Mesendoderm (in vitro differentiated cells): ENCODE measurements at regions not wholly inside any gene's neighbourhood (a gene's known extent, or its start where the extent isn't known, plus 50 kb on each side); places are given as distances from the start of the nearest gene placed in this dataset.

ENCODE experiments used
- DNase-seq: peaks from one replicate; pipeline ENCODE4 v3.0.0; 2013
- H2AK5ac ChIP-seq: 2 replicates; pipeline ENCODE4 v1.6.1; 2013; ENCODE audit warnings: low read length, inconsistent platforms
- H2BK120ac ChIP-seq: 2 replicates; pipeline ENCODE4 v1.6.1; 2013; ENCODE audit warnings: low read depth, mild to moderate bottlenecking, low read length, moderate library complexity, mixed read lengths
- H2BK15ac ChIP-seq: replicated peaks from 2 replicates; pipeline ENCODE4 v1.6.1; 2013; ENCODE audit warnings: low read depth, mild to moderate bottlenecking, moderate library complexity
- H2BK5ac ChIP-seq: 2 replicates; pipeline ENCODE4 v1.6.1; 2013; ENCODE audit warnings: low read length, inconsistent platforms
- H3K18ac ChIP-seq: 2 replicates; pipeline ENCODE4 v1.6.1; 2013; ENCODE audit warnings: mild to moderate bottlenecking, low read length, mixed read lengths
- H3K23ac ChIP-seq: one replicate; pipeline ENCODE4 v1.6.1; 2013; ENCODE audit warnings: low read length
- H3K27ac ChIP-seq: 2 replicates; pipeline ENCODE4 v1.5.1; 2013; ENCODE audit warnings: low read depth, mild to moderate bottlenecking, inconsistent platforms, low read length, moderate library complexity
- H3K27me3 ChIP-seq: 2 replicates; pipeline ENCODE4 v1.6.1; 2013; ENCODE audit warnings: low read length, control low read depth, mild to moderate bottlenecking, inconsistent platforms; ENCODE audit not compliant: insufficient read depth, poor library complexity
- H3K36me3 ChIP-seq: 2 replicates; pipeline ENCODE4 v1.6.1; 2013; ENCODE audit warnings: low read length, inconsistent platforms; ENCODE audit not compliant: control insufficient read depth, insufficient read depth
- H3K4ac ChIP-seq: one replicate; pipeline ENCODE4 v1.6.1; 2013; ENCODE audit warnings: low read depth, mild to moderate bottlenecking, low read length, moderate library complexity
- H3K4me1 ChIP-seq: 2 replicates; pipeline ENCODE4 v1.6.1; 2013; ENCODE audit warnings: low read depth, low read length, inconsistent platforms; ENCODE audit not compliant: control insufficient read depth
- H3K4me2 ChIP-seq: 2 replicates; pipeline ENCODE4 v1.6.1; 2013; ENCODE audit warnings: low read length
- H3K4me3 ChIP-seq: 2 replicates; pipeline ENCODE4 v1.5.1; 2013; ENCODE audit warnings: mild to moderate bottlenecking, low read length
- H3K56ac ChIP-seq: one replicate; pipeline ENCODE4 v1.6.1; 2013; ENCODE audit warnings: low read length
- H3K79me1 ChIP-seq: 2 replicates; pipeline ENCODE4 v1.6.1; 2013; ENCODE audit warnings: low read length, inconsistent platforms
- H3K79me2 ChIP-seq: 2 replicates; pipeline ENCODE4 v1.6.1; 2013; ENCODE audit warnings: mild to moderate bottlenecking, low read length; ENCODE audit not compliant: control insufficient read depth, insufficient read depth
- H3K9ac ChIP-seq: 2 replicates; pipeline ENCODE4 v1.6.1; 2013; ENCODE audit warnings: low read length, inconsistent platforms
- H4K5ac ChIP-seq: one replicate; pipeline ENCODE4 v1.6.1; 2013; ENCODE audit warnings: low read length
- H4K8ac ChIP-seq: one replicate; pipeline ENCODE4 v1.6.1; 2013; ENCODE audit warnings: low read depth, mild to moderate bottlenecking, control low read depth, low read length, moderate library complexity
- WGBS: extraction: QIAGEN DNeasy Blood & Tissue Kit; methylation state at CpG from one replicate; pipeline ENCODE4 v1.1.7; 2013; ENCODE audit warnings: low lambda C conversion rate, missing lambda C conversion rate; ENCODE audit not compliant: insufficient coverage; ENCODE audit errors: extremely low coverage; 5-methylcytosine and 5-hydroxymethylcytosine counted together

DNA sequence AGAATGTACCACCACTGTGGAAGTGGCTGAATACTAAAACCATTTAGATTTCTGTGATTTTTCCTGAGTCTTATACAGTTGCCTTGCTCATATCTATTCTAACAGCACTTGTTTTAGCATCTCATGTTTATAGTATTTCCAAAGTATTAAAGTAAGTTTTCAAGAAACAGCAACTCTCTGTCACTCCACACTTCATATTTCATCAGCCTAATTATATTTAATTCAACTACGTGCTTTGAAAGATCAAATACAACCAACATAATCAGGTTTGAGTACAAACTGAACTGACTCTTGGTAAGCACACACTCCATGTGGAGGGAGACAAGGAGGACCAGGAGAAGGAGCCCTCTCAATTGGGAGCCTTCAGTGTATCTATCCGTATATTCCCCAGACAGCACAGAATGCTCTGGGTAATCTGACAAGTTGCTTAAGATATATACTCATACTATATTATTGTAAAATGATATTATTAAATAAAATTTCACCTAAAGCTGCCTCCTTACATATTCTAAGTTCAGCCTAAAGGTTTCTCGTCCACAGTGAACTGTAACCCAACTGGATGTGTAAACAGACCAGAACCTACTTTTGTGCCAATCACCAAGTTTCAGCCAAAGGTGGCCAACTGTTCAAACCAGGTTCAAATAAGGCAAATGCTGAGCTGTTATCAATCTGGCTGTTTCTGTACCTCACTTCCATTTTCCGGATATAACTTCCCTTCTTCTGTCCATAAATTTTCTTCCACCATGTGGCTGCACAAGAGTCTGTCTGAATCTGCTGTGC, 105.0 kb upstream of the RASSF8 start:
- H3K4me1 ChIP-seq: no peaks in the 10 kb centered on the region
- no peak overlapping the region for H2AK5ac ChIP-seq
- no peaks in the 10 kb centered on the region for H3K36me3 ChIP-seq
- H2BK120ac ChIP-seq: no peak overlapping the region
- no peak overlapping the region for H3K9ac ChIP-seq
- no peak overlapping the region for H4K5ac ChIP-seq
- no CpG with 5 or more reads among the region's 4 CpGs for WGBS
- H3K79me2 ChIP-seq: no peaks in the 10 kb centered on the region
- H3K4ac ChIP-seq: no peak overlapping the region
- H3K4me3 ChIP-seq: no peak overlapping the region
- no peak for DNase-seq
- H2BK5ac ChIP-seq: no peak overlapping the region
- H3K18ac ChIP-seq: no peak overlapping the region
- no peak overlapping the region for H3K23ac ChIP-seq
- H3K27ac ChIP-seq: no peak overlapping the region
- H3K4me2 ChIP-seq: no peak overlapping the region
- H2BK15ac ChIP-seq: no peak overlapping the region
- H3K27me3 ChIP-seq: no peaks in the 10 kb centered on the region
- H4K8ac ChIP-seq: no peak overlapping the region
- no peaks in the 10 kb centered on the region for H3K79me1 ChIP-seq
- no peak overlapping the region for H3K56ac ChIP-seq

DNA sequence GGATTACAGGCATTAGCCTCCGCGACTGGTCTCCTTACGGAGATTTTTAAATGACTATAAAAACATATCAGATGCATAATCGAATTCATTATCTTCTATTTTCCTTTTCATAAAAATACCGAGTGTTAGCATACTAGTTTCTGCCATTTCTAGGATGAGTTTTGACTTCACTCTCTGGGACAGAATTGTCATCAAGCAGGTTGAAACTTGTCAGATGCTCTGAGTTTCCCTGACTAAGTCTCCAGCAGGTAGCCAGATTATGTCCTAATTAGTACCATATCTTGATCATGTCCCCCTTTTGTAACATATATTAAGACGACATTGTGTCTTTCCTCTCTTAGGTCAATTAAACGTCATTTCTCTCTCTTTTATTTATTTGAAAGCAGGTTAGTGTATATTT, 103.5 kb upstream of the RASSF8 start:
- Histone ChIP-seq H3K36me3 (no peaks in the 10 kb centered on the region), H3K23ac (no peak overlapping the region), H3K56ac (no peak overlapping the region), H3K79me2 (no peaks in the 10 kb centered on the region), H2BK15ac (no peak overlapping the region), H3K18ac (no peak overlapping the region), H3K4me3 (no peak overlapping the region), H3K27me3 (no peaks in the 10 kb centered on the region), H2AK5ac (no peak overlapping the region), H3K79me1 (no peaks in the 10 kb centered on the region), H4K5ac (no peak overlapping the region), H3K9ac (no peak overlapping the region), H3K27ac (no peak overlapping the region), H2BK120ac (no peak overlapping the region), H3K4me2 (no peak overlapping the region), H4K8ac (no peak overlapping the region), H2BK5ac (no peak overlapping the region), H3K4ac (no peak overlapping the region), H3K4me1 (no peaks in the 10 kb centered on the region)
- no peak for DNase-seq
- no CpG with 5 or more reads among the region's 7 CpGs for WGBS

DNA sequence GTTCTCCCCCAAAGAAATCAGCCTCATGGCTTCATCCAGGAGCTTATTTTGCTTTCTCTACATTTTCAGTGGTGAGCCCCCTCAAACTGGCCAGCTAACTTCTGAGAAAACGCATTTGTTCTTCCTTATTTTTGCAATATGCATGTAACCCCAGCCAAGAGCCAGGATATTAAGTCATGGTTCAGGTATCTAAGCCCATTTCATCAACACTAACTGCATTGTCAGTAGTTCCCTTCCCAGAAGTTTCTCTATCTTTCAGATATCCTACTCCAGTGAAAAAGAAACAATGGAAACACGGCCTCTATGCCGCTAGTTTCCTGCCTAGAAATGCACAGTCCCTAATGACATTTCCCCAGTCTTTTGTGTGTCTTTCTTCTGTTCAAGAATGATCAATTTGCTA, 102.8 kb upstream of the RASSF8 start:
- no peaks in the 10 kb centered on the region for H3K36me3 ChIP-seq
- WGBS: no CpG with 5 or more reads among the region's 3 CpGs

DNA sequence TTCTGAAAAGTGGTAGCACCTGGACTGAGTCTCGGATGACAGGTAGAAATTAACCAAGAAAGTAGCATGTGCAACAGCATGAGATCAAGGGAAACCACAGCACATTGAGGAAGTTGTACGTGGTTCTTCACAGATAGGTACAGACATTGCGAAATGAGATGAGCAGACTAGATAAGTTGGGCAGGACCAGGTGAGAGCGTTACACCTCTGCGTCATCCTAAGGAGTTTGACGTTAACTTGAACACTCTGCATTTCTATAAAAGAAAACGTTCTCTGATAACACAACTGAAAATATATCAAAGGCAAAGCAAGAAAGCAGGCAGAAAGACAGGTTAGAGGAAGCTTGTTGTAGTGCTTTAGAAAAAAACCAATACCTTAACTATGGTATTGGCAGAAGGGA, 98.5 kb upstream of the RASSF8 start:
- Histone ChIP-seq H2AK5ac (no peak overlapping the region), H3K27ac (no peak overlapping the region)
- WGBS: no CpG with 5 or more reads among the region's 7 CpGs

More for the DNA sequence above, 102.8 kb upstream of the RASSF8 start:
- Histone ChIP-seq H3K27ac (no peak overlapping the region), H3K27me3 (no peaks in the 10 kb centered on the region), H3K4me1 (no peaks in the 10 kb centered on the region), H3K4me2 (no peak overlapping the region), H3K56ac (no peak overlapping the region), H3K79me2 (no peaks in the 10 kb centered on the region), H4K8ac (no peak overlapping the region), H2BK120ac (no peak overlapping the region), H2BK15ac (no peak overlapping the region), H2AK5ac (no peak overlapping the region), H3K4ac (no peak overlapping the region), H3K79me1 (no peaks in the 10 kb centered on the region), H3K23ac (no peak overlapping the region), H3K18ac (no peak overlapping the region), H3K9ac (no peak overlapping the region), H4K5ac (no peak overlapping the region), H3K4me3 (no peak overlapping the region), H2BK5ac (no peak overlapping the region)
- DNase-seq: peak; percentile 23

DNA sequence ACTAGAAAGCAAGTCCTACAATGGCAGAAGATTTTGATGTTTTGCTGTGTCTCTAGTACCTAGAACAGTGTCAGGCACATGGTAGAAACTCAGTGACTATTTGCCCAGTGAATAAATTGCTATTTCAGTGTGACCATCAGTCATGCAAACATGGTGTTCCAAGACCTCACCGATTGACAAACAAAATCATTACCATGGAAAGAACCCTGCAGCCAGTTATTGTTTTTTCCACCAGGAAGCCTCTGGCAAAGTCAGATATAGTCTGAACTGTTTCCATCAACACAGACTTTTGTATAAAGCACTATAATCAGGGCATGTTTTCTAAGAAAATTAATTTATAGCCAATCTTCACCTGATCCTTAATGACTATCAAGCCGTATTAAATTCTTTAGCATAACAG, 97.3 kb upstream of the RASSF8 start:
- H3K56ac ChIP-seq: no peak overlapping the region
- no peak overlapping the region for H3K4ac ChIP-seq
- no peak overlapping the region for H3K27ac ChIP-seq
- H3K36me3 ChIP-seq: no peaks in the 10 kb centered on the region
- no peak overlapping the region for H3K4me2 ChIP-seq
- no peak overlapping the region for H3K4me3 ChIP-seq
- H3K79me1 ChIP-seq: no peaks in the 10 kb centered on the region
- H3K79me2 ChIP-seq: no peaks in the 10 kb centered on the region
- no CpG with 5 or more reads among the region's 2 CpGs for WGBS
- no peak overlapping the region for H2AK5ac ChIP-seq
- no peak overlapping the region for H3K23ac ChIP-seq
- H3K4me1 ChIP-seq: no peaks in the 10 kb centered on the region
- no peak overlapping the region for H4K8ac ChIP-seq
- H3K27me3 ChIP-seq: no peaks in the 10 kb centered on the region
- H3K9ac ChIP-seq: no peak overlapping the region
- no peak overlapping the region for H2BK15ac ChIP-seq
- DNase-seq: no peak
- no peak overlapping the region for H4K5ac ChIP-seq
- H2BK120ac ChIP-seq: no peak overlapping the region
- H2BK5ac ChIP-seq: no peak overlapping the region
- no peak overlapping the region for H3K18ac ChIP-seq

More for the DNA sequence above, 98.5 kb upstream of the RASSF8 start:
- Histone ChIP-seq H3K27me3 (no peaks in the 10 kb centered on the region), H2BK15ac (no peak overlapping the region), H4K5ac (no peak overlapping the region), H3K4me1 (no peaks in the 10 kb centered on the region), H3K9ac (no peak overlapping the region), H3K4me2 (no peak overlapping the region), H3K79me1 (no peaks in the 10 kb centered on the region), H4K8ac (no peak overlapping the region), H3K36me3 (no peaks in the 10 kb centered on the region), H2BK120ac (no peak overlapping the region), H3K4ac (no peak overlapping the region), H3K56ac (no peak overlapping the region), H3K18ac (no peak overlapping the region), H3K4me3 (no peak overlapping the region), H2BK5ac (no peak overlapping the region), H3K23ac (no peak overlapping the region), H3K79me2 (no peaks in the 10 kb centered on the region)
- no peak for DNase-seq
